GM19025 (cell line): ENCODE measurements at regions not wholly inside any gene's neighbourhood (a gene's known extent, or its start where the extent isn't known, plus 50 kb on each side); places are given as distances from the start of the nearest gene placed in this dataset.
"Not testable (repeated sequence)": the region's sequence is repeated elsewhere in the genome, so short reads cannot be mapped to it uniquely, and the experiment has no call there.

ENCODE experiments used
- ATAC-seq: cut with Tn5 transposase; IDR thresholded peaks from one replicate; pipeline ENCODE4 v1.9.1; 2021; ENCODE audit warnings: mild to moderate bottlenecking, low read depth, moderate library complexity; ENCODE audit not compliant: unreplicated experiment

- ATAC-seq, result no peak
Observed at GRCh38 chrX:63581906-63582305, 203.1 kb downstream of the ARHGEF9 start.

GRCh38 chrX:63581398-63581797, 203.6 kb downstream of the ARHGEF9 start:
- ATAC-seq, result no peak

- no peak for ATAC-seq
Observed at GRCh38 chrX:63576533-63576932, 208.5 kb downstream of the ARHGEF9 start.

- ATAC-seq, result not testable (repeated sequence)
Observed at GRCh38 chrX:63575700-63576099, 209.3 kb downstream of the ARHGEF9 start.

- no peak for ATAC-seq
Observed at GRCh38 chrX:63566856-63567255, 215.7 kb upstream of the SPIN4 start.

GRCh38 chrX:63561425-63561824, 210.3 kb upstream of the SPIN4 start:
- no peak for ATAC-seq

- peak; percentile 96 for ATAC-seq
Observed at GRCh38 chrX:63560601-63561218, 209.6 kb upstream of the SPIN4 start.

- no peak for ATAC-seq
Observed at GRCh38 chrX:63551856-63552255, 200.7 kb upstream of the SPIN4 start.

- ATAC-seq, result no peak
Observed at GRCh38 chrX:63530654-63531053, 179.5 kb upstream of the SPIN4 start.

- no peak for ATAC-seq
Observed at GRCh38 chrX:63529961-63530360, 178.8 kb upstream of the SPIN4 start.

- no peak for ATAC-seq
Observed at GRCh38 chrX:63526863-63527262, 175.7 kb upstream of the SPIN4 start.

- no peak for ATAC-seq
Observed at GRCh38 chrX:63525491-63525890, 174.4 kb upstream of the SPIN4 start.

GRCh38 chrX:63519368-63519767, 168.2 kb upstream of the SPIN4 start:
- not testable (repeated sequence) for ATAC-seq

- no peak for ATAC-seq
Observed at GRCh38 chrX:63514569-63515080, 163.5 kb upstream of the SPIN4 start.

- ATAC-seq, result no peak
Observed at GRCh38 chrX:63513825-63514568, 162.9 kb upstream of the SPIN4 start.

- ATAC-seq, result no peak
Observed at GRCh38 chrX:63511361-63511760, 160.2 kb upstream of the SPIN4 start.

GRCh38 chrX:63508668-63509067, 157.5 kb upstream of the SPIN4 start:
- ATAC-seq, result no peak

- no peak for ATAC-seq
Observed at GRCh38 chrX:63506320-63506719, 155.2 kb upstream of the SPIN4 start.

- no peak for ATAC-seq
Observed at GRCh38 chrX:63503541-63503940, 152.4 kb upstream of the SPIN4 start.

GRCh38 chrX:63488546-63489373, 137.6 kb upstream of the SPIN4 start:
- no peak for ATAC-seq

GRCh38 chrX:63475200-63475599, 124.1 kb upstream of the SPIN4 start:
- ATAC-seq, result no peak
